GM12874 (cell line): ENCODE measurements at regions not wholly inside any gene's neighbourhood (a gene's known extent, or its start where the extent isn't known, plus 50 kb on each side); places are given as distances from the start of the nearest gene placed in this dataset.

ENCODE experiments used
- CTCF ChIP-seq: IDR thresholded peaks from 2 replicates; pipeline ENCODE4 v1.5.1; 2011; ENCODE audit warnings: low read depth, mild to moderate bottlenecking, control low read depth, low read length, moderate library complexity; ENCODE audit not compliant: insufficient read depth

- TF ChIP-seq CTCF = no peak
These were observed 109.7 kb upstream of the HS6ST1 start for GRCh38 chr2:128428415-128428814.

GRCh38 chr2:128432423-128432822 is 113.8 kb upstream of the HS6ST1 start:
- no peak for TF ChIP-seq CTCF

DNA sequence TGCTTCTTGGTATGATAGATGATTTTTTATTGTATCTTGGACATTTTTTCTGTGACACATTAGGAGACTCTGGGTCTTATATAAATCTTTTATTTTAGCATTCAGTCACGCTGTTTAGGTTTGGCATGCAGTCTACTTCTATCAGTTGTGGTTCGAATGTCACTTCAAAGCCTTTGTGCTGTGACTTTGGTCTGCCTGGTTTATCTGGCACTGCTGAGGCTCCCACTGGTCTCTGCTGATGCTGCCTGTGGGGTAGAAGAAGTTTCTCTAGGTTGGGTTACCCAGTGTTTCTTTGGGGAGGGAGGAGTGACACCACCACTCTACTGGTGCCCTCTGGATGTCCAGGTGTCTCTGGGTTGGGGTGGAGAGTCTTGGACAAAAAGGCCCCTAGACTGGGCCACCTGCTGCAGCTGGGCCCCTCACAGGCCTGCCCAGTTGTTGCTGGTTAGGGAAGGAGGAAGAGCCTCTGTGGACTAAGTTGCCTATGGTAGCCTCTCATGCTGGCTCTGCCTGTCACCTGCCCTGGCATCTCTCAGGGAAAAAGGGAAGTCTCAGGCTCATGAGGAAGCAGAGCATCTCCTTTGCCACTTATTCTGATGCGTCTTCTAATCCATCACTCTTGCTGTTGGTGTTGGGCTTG is 115.4 kb upstream of the HS6ST1 start:
- no peak for TF ChIP-seq CTCF

DNA sequence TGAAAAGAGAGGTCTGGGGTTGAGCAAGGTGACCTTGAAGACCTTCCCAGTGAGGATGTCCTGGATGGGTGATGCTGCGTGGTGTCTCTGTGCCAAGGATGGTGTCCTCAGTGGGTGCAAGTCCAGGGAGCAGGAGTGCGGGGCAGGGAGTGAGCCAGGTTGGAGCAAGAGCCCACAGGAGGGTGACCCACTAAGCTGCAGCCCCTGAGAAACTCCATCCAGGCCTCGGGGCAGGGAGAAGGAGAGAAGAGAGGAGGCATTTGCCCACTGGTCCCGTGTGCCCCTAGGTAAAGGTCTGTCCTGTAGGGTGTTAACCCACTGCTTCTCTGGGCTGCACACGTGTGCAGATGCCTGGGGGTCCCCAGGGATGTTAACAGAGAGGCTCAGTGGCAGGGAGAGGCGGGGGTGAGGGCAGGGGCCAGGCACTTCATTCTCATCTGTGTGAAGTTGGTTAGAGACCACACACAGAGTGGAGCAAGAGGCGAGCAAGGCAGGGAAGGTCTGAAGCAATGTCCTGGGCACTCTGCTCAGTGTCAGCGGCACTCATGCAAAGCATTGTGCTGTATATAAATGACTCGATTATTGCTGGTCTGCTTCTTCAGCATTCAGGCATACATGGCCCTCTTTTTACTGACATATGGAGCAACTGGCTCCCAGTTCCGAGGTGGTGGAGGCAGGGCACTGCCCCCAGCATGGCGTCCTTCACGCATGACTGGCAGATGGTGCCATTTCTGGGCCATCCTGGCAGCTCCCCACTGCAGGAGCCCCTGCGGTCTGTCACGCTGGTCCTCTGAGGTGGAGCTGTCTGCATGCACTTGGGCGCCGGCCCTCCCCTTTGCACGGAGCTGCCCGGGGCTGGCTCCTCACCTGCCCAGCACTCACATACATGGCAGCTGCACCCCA is 117.2 kb upstream of the HS6ST1 start:
- no peak for TF ChIP-seq CTCF

DNA sequence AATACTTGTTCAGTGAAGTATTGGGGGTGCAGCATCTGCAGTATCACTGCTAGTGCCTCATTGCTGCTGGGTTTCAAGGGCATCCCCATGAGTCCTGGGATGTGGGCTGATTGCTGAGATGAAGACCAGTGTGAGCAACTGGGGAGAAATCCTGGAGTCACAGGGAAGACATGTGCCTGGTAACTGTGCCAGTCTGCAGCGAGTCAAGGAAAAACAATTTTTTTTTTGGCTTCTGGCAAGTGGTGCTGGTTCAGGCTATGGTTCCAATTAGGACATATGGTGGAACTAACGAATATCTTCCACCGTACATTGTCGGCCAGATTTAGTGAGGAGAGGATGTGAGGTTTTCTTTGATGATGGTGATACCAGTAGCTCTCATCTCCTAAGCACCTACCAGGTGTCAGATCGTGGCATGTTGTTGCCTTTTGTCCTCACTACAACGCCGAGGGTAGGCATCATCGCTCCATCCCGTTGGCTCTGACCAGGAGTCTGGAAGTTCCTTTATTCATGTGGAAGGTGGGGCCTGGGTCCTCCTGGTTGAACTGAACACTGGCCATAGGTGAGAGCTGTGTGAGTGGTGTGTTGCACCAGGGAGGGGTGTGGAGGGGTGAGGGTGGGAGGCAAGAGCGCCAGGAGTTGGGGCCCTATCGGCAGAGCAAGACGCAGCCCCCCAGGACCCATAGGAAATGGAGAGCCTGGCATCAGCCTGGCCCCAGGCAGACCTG is 118.0 kb upstream of the HS6ST1 start:
- no peak for TF ChIP-seq CTCF

GRCh38 chr2:128437204-128437565 is 118.5 kb upstream of the HS6ST1 start:
- no peak for TF ChIP-seq CTCF

DNA sequence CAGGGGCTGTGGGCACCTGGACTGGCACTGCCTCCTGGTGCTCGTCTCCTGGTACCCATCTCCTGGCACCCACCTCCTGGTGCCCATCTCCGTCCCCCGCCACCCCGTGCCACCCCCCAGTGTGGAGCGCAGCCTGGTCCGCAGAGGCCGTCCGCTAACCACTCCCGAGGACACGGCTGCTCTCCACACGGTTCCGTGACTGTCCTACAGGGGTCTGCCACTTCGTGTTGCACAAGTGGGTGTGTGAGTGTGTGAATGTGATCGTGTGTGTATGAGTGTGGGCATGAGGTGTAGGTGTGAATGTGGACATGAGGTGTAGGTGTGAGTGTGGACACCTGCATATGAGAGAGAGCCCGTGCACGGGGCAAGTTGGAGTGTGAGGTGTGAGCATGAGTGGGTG is 119.4 kb upstream of the HS6ST1 start:
- TF ChIP-seq CTCF = no peak
